Esophagus muscularis mucosa (tissue), 4 donors: ENCODE measurements at regions not wholly inside any gene's neighbourhood (a gene's known extent, or its start where the extent isn't known, plus 50 kb on each side); places are given as distances from the start of the nearest gene placed in this dataset.

Source experiments
- DNase-seq: peaks from one replicate; pipeline ENCODE4 v3.0.0-alpha.2; 2017; ENCODE audit errors: extremely low spot score
- H3K27ac ChIP-seq, 4 donors: fragments of 200-600 bp; sonication (generic); replicated peaks in 1 of 4; 1 replicate in 3 of 4; 2 replicates in 1 of 4; pipeline ENCODE4 v1.5.1; 2016 to 2019; ENCODE audit warnings: mild to moderate bottlenecking in 1 of 4
- H3K27me3 ChIP-seq, 4 donors: fragments of 200-600 bp; sonication (generic); one replicate each; pipeline versions ENCODE4 v1.5.1 to v1.6.0; 2016 to 2019
- H3K36me3 ChIP-seq, 4 donors: fragments of 200-600 bp; sonication (generic); one replicate each; pipeline ENCODE4 v1.5.1; 2016 to 2019
- H3K4me1 ChIP-seq, 4 donors: fragments of 200-600 bp; sonication (generic); one replicate each; pipeline ENCODE4 v1.5.1; 2016 to 2019
- H3K4me3 ChIP-seq, 4 donors: fragments of 200-600 bp; sonication (generic); 1 replicate in 2 of 4; 2 replicates in 2 of 4; pipeline ENCODE4 v1.5.1; 2016 to 2019; ENCODE audit warnings: mild to moderate bottlenecking in 4 of 4, moderate library complexity in 1 of 4
- H3K9me3 ChIP-seq, 4 donors: fragments of 200-600 bp; sonication (generic); 1 replicate in 3 of 4; 2 replicates in 1 of 4; pipeline ENCODE4 v1.5.1; 2016 to 2019
- EP300 ChIP-seq: sonication (generic); formaldehyde crosslinking; IDR thresholded peaks from one replicate; pipeline ENCODE4 v1.6.1; 2017; ENCODE audit warnings: antibody characterized with exemption
- POLR2A ChIP-seq: fragments of 450-650 bp; IDR thresholded peaks from one replicate; pipeline ENCODE4 v1.6.1; 2017; ENCODE audit warnings: antibody characterized with exemption, moderate library complexity, mild to moderate bottlenecking, low read depth
- POLR2AphosphoS5 ChIP-seq, 2 donors: sonication (generic); formaldehyde crosslinking; IDR thresholded peaks; one replicate each; pipeline ENCODE4 v1.6.1; 2017; ENCODE audit warnings: antibody characterized with exemption in 2 of 2
- WGBS: methylation state at CpG from one replicate; pipeline ENCODE4 v1.1.5; 2018; 5-methylcytosine and 5-hydroxymethylcytosine counted together
- intact Hi-C: fragments of 100-400 bp; cut with DNase I; formaldehyde crosslinking; loops from one replicate; pipeline ENCODE4 v1.15.1; 2023
- TF ChIP-seq, protein P1 (sequence below), 3 experiments: fragments of 200-600 bp in 2 of 3; fragments of 450-650 bp in 1 of 3; sonication (generic) in 2 of 3; IDR thresholded peaks; one replicate each; pipeline ENCODE4 v1.5.1; 2017 to 2019; ENCODE audit warnings: antibody characterized with exemption in 3 of 3, mild to moderate bottlenecking in 2 of 3, moderate library complexity in 1 of 3

DNA sequence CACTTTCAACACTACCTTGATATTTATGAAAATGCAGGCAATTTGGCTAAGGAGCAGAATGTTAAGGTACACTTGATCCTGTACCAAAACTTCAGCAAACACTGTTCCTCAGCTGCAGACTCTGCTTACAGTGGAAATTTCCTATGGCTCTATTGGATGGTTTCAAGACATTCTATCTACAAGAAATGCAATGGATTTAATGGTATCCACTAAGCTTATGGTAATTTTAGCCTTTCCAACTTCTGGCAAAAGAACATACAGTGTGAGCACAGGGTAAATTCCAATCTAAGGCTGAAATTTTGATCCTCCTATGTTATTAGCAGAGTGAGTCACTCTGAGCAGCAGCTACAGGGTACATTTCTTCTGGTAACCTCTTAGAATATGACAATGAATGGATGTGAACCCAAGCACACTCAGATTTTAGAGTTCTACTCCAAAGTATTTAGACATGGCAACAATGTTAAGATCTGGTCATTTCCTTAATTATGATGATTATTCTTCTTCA is 361.8 kb upstream of the PIK3C3 start:
- intact Hi-C loops: no loop called here
- Histone ChIP-seq H3K27me3 (no peaks in the 10 kb centered on the region), H3K36me3 (no peaks in the 10 kb centered on the region), H3K4me3 (no peak overlapping the region), H3K9me3 (no peaks in the 10 kb centered on the region), H3K4me1 (no peaks in the 10 kb centered on the region), H3K27ac (no peak overlapping the region)
- TF ChIP-seq POLR2AphosphoS5 (IDR thresholded peaks at IDR 0.05): no peak
- TF ChIP-seq, protein P1, sequence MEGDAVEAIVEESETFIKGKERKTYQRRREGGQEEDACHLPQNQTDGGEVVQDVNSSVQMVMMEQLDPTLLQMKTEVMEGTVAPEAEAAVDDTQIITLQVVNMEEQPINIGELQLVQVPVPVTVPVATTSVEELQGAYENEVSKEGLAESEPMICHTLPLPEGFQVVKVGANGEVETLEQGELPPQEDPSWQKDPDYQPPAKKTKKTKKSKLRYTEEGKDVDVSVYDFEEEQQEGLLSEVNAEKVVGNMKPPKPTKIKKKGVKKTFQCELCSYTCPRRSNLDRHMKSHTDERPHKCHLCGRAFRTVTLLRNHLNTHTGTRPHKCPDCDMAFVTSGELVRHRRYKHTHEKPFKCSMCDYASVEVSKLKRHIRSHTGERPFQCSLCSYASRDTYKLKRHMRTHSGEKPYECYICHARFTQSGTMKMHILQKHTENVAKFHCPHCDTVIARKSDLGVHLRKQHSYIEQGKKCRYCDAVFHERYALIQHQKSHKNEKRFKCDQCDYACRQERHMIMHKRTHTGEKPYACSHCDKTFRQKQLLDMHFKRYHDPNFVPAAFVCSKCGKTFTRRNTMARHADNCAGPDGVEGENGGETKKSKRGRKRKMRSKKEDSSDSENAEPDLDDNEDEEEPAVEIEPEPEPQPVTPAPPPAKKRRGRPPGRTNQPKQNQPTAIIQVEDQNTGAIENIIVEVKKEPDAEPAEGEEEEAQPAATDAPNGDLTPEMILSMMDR (IDR thresholded peaks at IDR 0.05): no peak
- TF ChIP-seq POLR2A: no peak
- TF ChIP-seq EP300: no peak
- DNase-seq: no peak

DNA sequence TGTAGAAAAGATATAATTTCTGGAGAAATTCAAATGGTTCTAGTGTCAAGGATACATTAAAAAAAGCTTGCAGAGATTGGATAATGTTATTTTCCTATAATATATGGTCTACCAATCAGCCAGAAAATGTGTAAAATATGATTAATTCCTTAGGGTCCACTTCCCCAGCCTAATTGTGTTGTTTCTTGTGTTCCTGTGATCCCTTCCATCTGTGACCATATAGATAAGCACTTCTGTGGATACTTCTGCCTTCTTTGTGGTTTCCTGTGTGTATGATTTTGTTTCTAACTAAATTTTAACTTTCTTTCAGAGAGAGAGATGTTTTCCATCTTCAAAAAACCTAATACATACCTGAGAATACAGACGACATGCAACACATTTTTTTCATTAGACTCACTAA is 367.1 kb upstream of the PIK3C3 start:
- Histone ChIP-seq H3K9me3 (no peaks in the 10 kb centered on the region), H3K4me1 (no peaks in the 10 kb centered on the region), H3K27me3 (no peaks in the 10 kb centered on the region), H3K27ac (no peak overlapping the region), H3K36me3 (no peaks in the 10 kb centered on the region), H3K4me3 (no peak overlapping the region)
- intact Hi-C loops: no loop called here
- 62% methylated on average over 1 of the region's 1 CpG for WGBS
- no peak for DNase-seq
- no peak for TF ChIP-seq EP300
- TF ChIP-seq, protein P1 (IDR thresholded peaks at IDR 0.05): no peak
- no peak for TF ChIP-seq POLR2AphosphoS5 (IDR thresholded peaks at IDR 0.05)
- TF ChIP-seq POLR2A: no peak

DNA sequence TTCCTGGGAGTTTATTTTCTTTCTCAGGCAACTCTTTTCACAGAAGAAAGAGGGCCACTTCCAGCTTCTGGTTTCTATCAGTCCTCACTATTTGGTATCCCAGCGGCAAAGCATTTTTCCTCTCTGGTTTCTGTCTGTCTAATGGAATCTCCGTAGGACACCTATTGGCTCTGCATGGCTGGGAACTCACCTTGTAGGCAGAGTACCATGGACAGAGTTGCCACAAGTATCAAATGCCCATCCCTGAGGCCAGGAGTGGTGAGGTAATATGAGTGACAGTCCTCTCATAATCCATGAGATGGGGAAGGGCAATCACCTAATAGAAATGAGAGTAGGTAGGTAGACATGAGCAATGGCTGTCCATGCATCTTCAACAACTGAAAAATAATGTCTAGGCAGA is 369.5 kb upstream of the PIK3C3 start:
- H3K4me3 ChIP-seq: no peak overlapping the region
- no peak overlapping the region for H3K27ac ChIP-seq
- 73% methylated on average over 2 of the region's 2 CpGs for WGBS
- no peaks in the 10 kb centered on the region for H3K36me3 ChIP-seq
- no peaks in the 10 kb centered on the region for H3K9me3 ChIP-seq
- no peak for DNase-seq
- intact Hi-C loops: no loop called here
- H3K27me3 ChIP-seq: no peaks in the 10 kb centered on the region
- TF ChIP-seq POLR2AphosphoS5 (IDR thresholded peaks at IDR 0.05) (no peak), EP300 (no peak), POLR2A (no peak)
- TF ChIP-seq, protein P1 (IDR thresholded peaks at IDR 0.05): no peak
- H3K4me1 ChIP-seq: no peaks in the 10 kb centered on the region

GRCh38 chr18:41579185-41579584 is 375.8 kb upstream of the PIK3C3 start:
- intact Hi-C loops: no loop called here
- H3K9me3 ChIP-seq: no peaks in the 10 kb centered on the region
- TF ChIP-seq, protein P1 (IDR thresholded peaks at IDR 0.05): no peak
- no peak for TF ChIP-seq EP300
- no peak for TF ChIP-seq POLR2A
- TF ChIP-seq POLR2AphosphoS5 (IDR thresholded peaks at IDR 0.05): no peak
- H3K4me1 ChIP-seq: no peaks in the 10 kb centered on the region
- H3K27ac ChIP-seq: no peak overlapping the region
- H3K36me3 ChIP-seq: no peaks in the 10 kb centered on the region
- 73% methylated on average over 1 of the region's 1 CpG for WGBS
- H3K27me3 ChIP-seq: no peaks in the 10 kb centered on the region
- no peak overlapping the region for H3K4me3 ChIP-seq
- no peak for DNase-seq

GRCh38 chr18:41577529-41577928 is 377.5 kb upstream of the PIK3C3 start:
- Histone ChIP-seq H3K27ac (no peak overlapping the region), H3K9me3 (no peaks in the 10 kb centered on the region), H3K27me3 (no peaks in the 10 kb centered on the region), H3K4me3 (no peak overlapping the region), H3K36me3 (no peaks in the 10 kb centered on the region), H3K4me1 (no peaks in the 10 kb centered on the region)
- intact Hi-C loops: no loop called here
- TF ChIP-seq EP300: no peak
- TF ChIP-seq POLR2AphosphoS5 (IDR thresholded peaks at IDR 0.05): no peak
- TF ChIP-seq POLR2A: no peak
- TF ChIP-seq, protein P1 (IDR thresholded peaks at IDR 0.05): no peak
- DNase-seq: no peak
